Activated CD8-positive, alpha-beta memory T cell treated with anti-CD3 and anti-CD28 coated beads for 36 hours (primary cell): ENCODE measurements at regions not wholly inside any gene's neighbourhood (a gene's known extent, or its start where the extent isn't known, plus 50 kb on each side); places are given as distances from the start of the nearest gene placed in this dataset.

Source experiments
- CTCF ChIA-PET: fragments of 350-600 bp; sonication (Branson Sonifier 250); formaldehyde crosslinking; loops from one replicate; lab custom pipeline; 2021; ENCODE audit warnings: antibody characterized with exemption; lab: Charles Lee
- POLR2A ChIA-PET: fragments of 350-600 bp; sonication (Branson Sonifier 250); formaldehyde crosslinking; loops from one replicate; lab custom pipeline; 2021; ENCODE audit warnings: antibody characterized with exemption; lab: Charles Lee

DNA sequence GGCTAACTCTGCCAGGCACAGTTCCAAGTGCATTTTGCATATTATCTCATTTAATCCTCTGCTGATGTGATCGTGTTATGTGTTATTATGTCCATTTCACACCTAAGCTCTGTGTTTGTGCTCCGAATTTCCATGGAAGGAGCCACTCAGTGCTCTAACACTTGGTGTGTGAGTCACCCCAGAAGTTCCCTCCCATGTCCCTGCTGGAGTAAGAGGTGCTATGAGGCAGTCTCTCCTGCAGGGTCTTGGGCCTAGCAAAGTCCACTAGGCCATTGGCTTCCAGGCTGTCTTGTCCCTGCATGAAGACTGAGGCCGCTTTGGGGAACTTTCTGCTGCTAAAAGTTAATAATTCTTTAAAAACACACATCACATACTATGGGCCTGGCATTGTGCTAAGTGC lies 405.9 kb upstream of the SULF2 start:
- ChIA-PET POLR2A (no interaction called here), CTCF (no interaction called here)

DNA sequence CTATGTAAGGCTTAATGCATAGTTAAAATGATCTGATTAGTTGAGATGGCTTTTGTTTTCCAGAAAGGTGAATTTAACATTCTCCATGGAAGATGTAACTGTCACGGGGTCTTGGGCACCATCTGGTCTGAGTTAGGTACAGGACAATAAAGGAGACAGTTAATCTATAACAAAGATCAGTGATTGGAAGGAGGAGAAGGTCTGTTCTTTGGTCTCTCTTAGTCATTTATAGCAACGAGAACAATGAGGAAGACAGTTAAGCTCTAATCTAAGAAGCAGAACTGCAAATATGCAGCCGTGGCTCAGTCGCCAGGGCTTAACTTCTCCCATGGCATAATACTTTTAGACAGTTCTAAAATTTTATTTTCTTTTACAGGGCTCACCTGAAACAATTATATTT lies 405.5 kb upstream of the SULF2 start:
- ChIA-PET POLR2A (no interaction called here), CTCF (no interaction called here)

DNA sequence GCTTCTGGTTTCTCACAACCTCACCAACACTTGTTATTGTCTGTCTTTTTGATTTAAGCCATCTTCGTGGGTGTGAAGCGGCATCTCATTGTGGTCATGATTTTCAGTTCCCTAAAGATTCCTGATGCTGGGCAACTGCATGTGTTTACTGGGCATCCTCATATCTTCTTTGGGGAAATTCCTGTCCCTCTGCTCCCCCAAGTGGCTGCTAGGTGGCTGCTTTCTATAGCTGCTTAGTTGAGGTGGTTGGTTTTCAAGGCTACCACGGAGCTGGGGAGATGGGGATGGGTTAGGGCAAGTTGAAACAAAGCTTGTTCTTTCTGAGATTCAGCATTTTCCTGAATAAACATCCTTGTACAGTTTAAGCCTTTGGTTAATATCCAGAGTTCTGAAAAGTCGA lies 403.9 kb upstream of the SULF2 start:
- CTCF ChIA-PET, result no interaction called here
- POLR2A ChIA-PET, result no interaction called here

DNA sequence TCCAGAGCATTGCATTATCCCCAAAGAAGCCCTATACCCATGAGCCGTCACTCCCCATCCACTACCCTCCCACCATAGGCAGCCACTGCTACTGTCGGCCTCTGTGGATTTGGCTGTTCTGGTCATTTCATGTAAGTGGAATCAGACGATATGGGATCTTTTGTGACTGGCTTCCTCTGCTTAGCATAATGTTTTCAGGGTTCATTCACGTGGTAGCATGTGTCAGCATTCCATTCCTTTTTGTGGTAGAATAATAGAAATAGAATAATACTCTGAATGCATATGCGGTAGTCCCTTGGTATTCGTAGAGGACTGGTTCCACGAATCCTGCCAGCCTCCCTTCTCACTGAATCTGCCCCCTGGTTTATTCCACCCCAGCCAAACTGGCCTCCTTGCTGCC lies 402.6 kb upstream of the SULF2 start:
- POLR2A ChIA-PET, result no interaction called here
- CTCF ChIA-PET, result no interaction called here

DNA sequence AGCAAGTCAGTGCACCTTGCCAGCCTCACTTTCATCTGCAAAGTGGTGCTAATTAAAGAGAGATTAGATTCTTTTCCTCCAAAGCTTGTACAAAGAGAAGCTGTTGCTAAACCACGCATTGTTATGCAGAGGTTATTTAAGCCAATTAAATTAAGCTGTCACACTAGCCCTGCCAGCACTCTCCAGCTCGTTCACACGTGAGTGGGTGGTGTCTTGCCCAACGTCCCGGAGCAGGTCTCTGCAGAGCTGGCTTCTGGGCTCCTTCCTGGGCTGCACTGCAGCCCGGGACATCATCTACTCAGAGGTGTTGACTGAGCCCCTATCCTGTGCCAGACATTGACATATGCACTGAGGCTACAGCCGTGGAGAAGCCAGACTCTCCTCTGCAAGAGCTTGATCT lies 401.6 kb upstream of the SULF2 start:
- ChIA-PET CTCF (no interaction called here), POLR2A (no interaction called here)

DNA sequence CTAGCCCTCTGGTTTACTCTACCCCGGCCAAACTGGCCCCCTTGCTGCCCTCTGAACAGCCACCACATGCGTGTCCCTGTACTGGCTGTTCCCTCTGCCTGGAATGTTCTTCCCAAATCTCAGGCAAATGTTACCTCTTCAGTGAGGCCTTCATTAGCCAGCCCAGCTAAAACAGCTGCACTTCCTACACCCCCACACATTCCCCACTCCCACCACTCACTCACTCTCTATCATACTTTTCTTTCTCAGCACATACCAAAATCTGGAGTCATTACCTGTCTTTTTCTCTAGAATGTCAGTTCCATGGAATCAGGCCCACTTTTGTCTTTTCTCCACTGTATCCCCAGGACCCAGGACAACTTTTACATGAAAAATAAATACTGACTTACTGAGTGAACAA lies 401.2 kb upstream of the SULF2 start:
- CTCF ChIA-PET, result no interaction called here
- POLR2A ChIA-PET, result no interaction called here

DNA sequence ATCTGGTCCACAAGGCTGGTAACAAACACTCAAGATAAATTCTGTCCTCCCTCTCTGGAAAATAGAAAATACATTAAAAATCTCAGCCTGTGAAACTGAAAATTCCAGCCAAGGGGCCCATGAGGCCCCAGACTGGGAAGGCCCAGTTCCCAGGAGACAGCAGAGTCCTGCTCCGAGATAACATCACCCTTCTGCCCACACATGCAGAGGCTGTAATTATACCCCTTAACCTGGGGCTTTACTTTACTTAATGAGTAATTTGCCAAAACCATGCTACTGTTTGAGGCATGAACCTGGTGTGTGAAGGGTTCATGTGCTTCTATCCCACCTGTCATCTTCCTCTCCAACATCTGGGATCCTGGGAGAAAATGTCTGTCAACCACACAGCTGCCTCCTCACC lies 398.9 kb upstream of the SULF2 start:
- ChIA-PET CTCF (no interaction called here), POLR2A (no interaction called here)

DNA sequence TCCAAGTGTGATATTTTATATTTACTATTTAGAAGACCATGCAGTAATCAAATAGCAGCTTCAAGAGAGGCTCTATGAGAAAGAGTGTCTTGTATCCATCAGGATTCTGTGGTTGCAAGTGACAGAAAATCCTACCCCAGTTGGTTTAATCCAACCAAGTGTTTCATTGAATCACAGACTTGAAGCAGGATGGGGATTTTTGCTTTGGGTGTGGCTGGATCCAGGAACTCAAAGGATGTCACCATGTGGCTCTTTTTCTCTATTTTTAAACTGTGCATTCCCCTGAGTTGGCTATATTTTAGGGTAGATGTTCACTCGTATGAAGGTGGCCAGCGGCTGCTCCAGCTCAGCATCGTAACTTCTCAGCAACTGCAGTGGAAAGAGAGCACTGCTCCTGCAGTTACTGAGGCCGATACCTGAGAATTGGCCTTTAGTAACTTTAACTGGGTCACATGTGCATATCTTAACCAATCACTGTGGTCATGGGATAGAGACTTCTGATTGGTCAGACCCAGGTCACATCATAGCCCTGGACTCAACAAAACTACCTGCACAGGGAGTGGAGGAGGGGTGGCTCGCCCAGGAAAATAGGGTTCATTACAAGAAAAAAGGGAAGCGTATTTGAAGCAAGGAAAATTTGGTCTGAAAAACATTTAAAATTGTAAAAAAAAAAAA lies 396.1 kb upstream of the SULF2 start:
- CTCF ChIA-PET, result no interaction called here

DNA sequence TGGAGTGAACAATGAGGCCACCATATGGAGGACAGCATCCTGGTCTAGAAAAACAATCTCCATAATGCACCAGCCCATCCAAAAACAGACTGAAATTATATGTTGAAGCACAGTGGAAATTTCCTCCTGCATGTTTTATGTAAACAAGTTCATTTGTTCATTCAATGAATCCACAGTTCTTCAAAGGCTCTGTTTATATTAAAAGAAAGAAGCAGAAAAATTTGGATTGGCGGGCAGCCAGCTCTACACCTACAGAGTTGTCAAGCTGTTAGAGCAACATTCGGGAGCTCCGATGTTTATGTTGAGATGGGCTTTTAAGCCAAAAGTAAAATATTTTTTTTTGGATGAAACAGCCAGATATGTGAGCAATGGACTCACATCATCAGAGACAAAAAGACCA lies 395.3 kb upstream of the SULF2 start:
- POLR2A ChIA-PET, result no interaction called here
- CTCF ChIA-PET, result no interaction called here

More for the DNA sequence above, 396.1 kb upstream of the SULF2 start:
- POLR2A ChIA-PET, result no interaction called here

DNA sequence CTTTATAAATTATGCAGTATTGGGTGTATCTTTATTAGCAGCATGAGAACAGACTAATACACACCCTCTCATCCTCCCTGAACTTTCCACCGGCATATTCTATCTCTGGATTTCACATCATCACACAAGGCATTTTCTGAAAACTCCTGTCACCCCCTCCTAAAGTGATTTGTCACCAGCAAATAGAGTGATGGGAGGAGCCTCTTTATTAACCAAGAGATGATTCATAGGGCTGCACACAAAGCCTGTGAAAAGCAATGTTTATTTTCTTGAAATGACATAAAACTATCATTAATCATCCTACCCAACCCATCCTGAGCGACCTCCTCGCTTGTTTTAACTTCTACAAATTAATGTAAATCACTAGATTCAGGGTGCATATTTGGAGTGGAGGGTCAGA lies 394.7 kb upstream of the SULF2 start:
- POLR2A ChIA-PET, result no interaction called here
- CTCF ChIA-PET, result no interaction called here

DNA sequence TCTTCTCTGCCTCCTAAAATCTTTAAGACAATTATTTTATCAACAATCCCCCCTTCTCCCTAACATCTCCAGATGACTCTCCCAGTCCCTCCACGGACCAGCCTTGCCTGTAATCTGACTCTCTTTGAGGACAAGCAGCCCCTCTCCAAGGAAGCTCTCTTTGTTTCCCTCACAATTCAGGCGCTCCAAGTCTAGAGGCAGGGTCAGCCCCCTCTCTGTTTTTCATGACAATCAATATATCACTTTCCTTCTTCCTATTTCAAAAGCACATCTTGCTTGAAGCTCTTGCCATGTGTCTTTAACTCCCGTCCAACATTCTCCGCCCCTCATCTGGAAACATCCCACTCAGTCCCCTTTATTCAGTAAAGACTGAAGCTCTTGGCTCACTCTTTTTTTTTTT lies 393.4 kb upstream of the SULF2 start:
- ChIA-PET CTCF (no interaction called here), POLR2A (no interaction called here)

DNA sequence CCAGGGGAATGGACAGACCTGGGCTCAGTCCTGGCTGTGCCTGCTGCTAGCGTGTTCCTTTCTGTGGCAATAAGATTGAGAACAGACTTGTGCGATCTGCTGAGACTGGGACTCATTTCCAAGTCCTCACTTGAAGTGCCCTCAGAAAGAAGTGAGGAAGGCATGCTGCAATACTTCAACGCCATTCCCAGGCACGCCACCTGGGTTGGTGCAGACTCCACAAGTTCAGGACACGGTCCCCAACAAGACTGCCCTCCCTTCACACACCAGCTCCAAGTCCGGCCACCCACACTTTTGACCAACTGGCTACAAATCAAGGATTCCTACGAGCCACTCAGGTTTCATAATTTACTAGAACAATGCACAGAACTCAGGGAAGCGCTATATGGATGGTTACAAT lies 391.8 kb upstream of the SULF2 start:
- ChIA-PET POLR2A (no interaction called here), CTCF (no interaction called here)

DNA sequence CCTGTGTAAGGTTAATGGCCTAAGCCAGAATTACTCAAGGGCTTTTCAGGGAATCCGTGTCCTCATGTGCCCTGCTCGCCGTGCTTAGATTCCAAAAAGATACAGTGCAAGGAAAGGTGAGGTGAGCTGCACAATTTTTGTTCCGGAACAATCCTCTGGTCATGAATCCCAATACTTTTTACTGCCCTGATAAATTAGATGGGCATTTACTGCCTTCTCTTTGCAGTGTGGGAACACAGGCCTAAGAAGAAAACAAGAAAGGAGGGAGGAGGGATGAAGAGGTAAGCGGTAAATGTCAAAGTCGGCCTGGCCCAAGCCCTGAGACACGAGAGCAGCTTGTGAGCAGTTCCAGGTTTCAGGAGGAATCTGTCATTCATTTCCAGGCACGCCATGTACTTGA lies 390.9 kb upstream of the SULF2 start:
- CTCF ChIA-PET, result no interaction called here
- POLR2A ChIA-PET, result no interaction called here

DNA sequence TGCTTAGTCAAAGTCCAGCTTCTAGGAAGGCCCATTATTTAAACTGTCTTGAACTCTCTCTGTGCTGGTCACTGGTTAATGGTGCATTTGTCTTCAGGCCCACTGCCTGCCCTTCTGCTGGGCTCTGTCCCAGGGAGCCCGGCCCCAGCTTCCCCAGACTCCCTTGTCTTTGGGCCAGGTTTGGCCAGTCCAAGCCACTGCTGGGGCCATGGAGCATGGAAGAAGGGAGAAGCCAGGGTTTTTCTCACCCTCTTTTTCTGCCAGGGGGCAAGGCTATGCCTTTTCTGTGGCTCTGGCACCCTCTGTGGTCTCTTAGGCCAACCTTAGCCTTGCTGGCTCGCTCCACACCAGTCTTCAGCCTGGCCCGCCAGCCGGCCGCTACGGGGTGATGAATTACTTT lies 390.0 kb upstream of the SULF2 start:
- ChIA-PET POLR2A (no interaction called here), CTCF (no interaction called here)

DNA sequence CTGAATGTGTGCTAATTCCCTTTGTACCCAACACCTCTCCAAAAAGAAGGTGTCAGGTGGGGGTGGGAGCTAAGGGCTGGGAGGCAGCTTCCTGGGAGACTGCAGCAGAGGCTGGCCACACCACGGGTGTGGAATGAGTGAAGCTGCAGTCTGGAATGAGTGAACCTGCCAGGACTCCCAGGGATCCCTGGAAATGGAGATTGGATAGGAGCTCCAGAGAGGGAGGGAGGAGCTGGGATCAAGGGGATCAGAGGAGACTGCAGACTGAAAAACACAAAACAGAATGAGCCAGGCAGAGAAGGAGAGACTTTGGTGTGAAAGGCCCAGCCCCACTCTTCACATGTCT lies 387.0 kb upstream of the SULF2 start:
- ChIA-PET CTCF (no interaction called here), POLR2A (no interaction called here)

DNA sequence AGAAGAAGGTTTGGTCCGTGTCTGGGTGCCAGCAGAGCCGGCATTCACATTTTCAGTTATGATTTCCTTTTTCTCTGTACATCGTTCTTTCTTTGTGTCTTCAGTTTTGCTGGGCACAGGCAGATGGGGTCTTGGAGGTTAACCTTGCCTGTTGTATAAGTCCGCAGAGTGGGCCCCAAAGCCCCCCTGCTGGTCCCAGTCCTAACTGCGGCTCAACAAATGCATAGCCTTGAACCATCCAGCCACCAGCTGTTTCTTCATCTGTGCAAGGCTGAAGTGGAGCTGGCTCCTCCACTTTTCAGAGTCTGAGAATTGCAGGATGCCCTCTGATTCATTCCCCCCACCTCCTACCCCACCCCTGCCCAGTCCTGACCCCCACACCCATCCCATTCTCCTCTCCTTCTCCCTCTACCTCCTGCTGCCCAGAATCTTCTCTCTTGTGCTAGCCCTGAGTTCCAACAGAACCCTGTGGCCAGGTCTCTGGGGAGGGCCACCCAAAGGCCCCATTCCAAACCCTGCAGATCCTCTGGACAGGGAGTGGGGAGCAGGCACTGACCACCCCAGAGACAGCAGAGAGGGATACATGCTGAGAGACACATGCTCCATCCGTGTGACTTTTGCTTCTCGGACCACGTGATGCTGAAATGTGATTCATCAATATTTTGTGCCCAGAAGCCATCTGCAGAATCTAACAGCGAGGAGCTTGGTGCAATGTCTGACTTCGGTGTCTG lies 386.5 kb upstream of the SULF2 start:
- POLR2A ChIA-PET, result no interaction called here
- CTCF ChIA-PET, result no interaction called here

DNA sequence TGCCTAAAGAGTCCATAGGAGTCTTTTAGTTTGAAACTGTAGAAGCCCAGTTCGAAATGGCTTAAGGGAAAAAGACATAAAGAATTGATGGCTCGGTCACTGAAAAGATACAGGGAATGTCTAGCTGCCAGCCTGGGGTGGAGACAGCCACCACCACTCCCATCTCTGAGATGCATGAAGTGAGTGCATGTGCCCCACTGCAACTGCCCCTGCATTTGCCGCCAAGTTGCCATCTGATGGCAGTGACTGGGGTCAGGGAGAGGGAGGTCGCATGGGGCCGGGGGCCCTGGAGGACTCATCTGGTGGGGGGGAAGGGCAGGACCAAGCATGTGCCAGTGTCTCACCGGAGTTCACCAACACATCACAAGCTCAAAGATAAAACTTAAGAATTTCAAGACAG lies 385.8 kb upstream of the SULF2 start:
- ChIA-PET POLR2A (no interaction called here), CTCF (no interaction called here)

DNA sequence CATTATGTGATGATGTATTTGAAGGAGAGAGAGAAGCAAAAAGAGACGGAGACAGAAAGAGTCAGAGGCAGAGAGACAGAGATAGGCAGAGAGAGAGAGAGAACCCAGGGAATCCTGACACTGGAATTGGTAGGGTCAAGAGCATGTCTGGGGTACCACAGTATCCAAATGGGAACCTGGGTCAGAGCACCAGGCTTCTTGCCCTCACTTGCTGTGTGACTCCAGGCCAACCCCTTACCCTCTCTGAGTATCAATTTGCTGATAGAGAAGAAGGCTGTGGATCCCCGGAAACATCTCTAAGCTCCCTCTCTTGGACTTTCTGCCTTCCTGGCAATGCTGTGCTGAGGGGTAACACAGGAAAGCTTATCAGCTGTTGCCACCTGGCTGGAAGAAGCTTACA lies 385.3 kb upstream of the SULF2 start:
- CTCF ChIA-PET, result no interaction called here
- POLR2A ChIA-PET, result no interaction called here

DNA sequence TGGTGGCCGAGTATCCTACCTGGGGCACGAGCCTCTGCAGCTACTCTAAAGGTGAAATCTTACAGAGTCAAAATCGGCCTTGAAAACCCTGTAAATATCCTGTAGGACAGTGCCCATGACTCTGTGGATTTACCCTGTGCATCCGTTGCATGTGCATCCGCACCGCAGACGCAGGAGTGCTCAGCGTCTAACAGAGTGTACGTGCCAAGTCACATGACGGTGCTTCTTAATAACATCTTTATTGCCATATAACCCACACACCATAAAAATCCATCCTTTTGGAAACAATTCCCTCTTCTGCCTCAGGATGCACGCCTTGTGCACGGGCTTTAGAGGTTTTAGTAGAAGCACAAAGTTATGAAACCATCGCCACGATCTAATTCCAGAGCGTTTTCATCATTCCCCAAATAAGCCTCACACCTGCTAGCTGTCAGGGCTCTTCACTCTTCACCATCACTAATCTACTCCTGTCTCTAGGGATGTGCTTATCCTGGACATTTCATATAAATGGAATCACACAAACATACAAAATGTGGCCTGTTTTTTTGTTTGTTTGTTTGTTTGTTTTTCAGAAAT lies 384.5 kb upstream of the SULF2 start:
- ChIA-PET CTCF (no interaction called here), POLR2A (no interaction called here)

DNA sequence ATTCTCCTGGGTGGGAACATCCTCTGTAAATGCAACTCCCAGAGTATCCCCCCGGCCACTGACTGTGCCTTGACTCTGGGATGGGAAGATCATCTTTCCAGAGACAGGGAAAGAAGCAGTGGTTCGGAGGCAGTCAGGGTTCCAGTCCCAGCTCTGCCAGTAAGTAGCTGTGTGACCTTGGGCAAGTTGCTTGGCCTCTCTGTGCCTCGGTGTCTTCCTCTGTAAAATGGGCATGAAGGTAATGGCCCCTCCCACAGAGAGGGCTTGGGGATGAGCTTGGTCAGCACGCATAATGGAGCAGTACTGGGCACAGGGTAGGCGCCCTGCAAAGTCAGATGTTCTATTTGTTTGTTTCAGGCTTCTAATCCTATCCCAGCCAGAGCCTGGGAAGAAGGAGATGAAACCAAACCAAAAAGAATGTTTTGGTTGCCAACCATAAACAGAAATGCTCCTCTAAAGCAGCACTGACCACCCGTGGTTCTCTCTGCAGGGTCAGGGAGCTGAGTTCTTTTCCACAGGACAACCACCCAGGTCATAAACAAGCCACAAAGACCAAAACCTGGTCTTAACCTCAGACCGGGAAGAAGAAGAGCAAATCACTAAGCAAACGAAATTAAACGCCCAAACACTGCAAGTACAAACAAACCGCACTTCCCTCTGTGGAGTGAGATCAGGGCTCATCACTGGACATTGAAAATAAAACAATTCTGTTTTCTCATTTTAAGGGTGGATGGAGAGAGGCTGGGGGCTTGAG lies 381.0 kb upstream of the SULF2 start:
- POLR2A ChIA-PET, result no interaction called here

DNA sequence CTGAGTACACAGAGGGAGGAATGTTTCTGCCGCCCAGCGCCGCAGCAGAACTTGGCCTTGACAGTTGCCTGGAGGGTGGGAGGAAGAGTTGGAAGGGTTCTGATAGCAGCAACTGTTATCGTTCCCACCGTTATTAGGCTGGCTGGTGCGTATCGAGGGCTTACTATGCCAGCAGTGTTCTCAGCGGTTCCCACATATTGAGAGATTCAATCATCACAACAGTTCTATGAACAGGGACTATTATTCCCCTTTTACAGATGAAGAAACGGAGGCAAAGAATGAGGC lies 380.1 kb upstream of the SULF2 start:
- POLR2A ChIA-PET, result no interaction called here
- CTCF ChIA-PET, result no interaction called here

More for the DNA sequence above, 381.0 kb upstream of the SULF2 start:
- CTCF ChIA-PET, result no interaction called here
